ENCODE measurements at regions not wholly inside any gene's neighbourhood (a gene's known extent, or its start where the extent isn't known, plus 50 kb on each side); places are given as distances from the start of the nearest gene placed in this dataset.

DNA sequence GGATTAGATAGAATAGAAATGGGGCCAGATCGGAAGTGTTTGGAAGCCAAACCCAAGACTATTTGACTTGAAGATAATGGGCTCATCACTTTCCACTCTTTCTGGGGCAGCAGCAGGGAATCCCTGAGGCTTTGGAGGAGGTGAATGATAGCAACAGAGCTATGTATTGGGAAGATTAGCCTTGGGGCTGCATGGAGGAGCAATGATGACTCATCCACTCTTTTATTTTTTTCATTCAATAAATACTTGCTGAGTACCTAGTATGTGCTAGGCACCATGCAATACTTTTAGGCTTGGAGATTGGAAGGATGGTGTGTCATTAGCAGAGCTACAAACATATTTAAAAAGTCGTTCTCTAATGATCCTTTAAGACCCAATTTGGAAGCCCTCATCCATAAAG is 166.9 kb upstream of the FOXD3 start:
- TF ChIP-seq POU2F2 (IDR thresholded peaks at IDR 0.05; ENCODE audit: low read depth, low read length) = no peak
- TF ChIP-seq POLR2A (IDR thresholded peaks at IDR 0.05; ENCODE audit: low read depth, low read length) = no peak

Data from GM12891 (cell line).